OCI-LY7 (cell line): ENCODE measurements at regions not wholly inside any gene's neighbourhood (a gene's known extent, or its start where the extent isn't known, plus 50 kb on each side); places are given as distances from the start of the nearest gene placed in this dataset.
"Not testable (repeated sequence)": the region's sequence is repeated elsewhere in the genome, so short reads cannot be mapped to it uniquely, and the experiment has no call there.

Experiments used
- BruUV-seq: library from RNA; stranded (reverse); fragments of 400-500 nt; replicated peaks from 2 replicates; lab custom pipeline; 2021; lab: Mats Ljungman, UMichigan
- CTCF ChIA-PET: fragments of 300-600 bp; sonication (Branson Sonifier 250); formaldehyde crosslinking; loops from one replicate; lab custom pipeline; 2022; ENCODE audit warnings: antibody characterized with exemption; ENCODE audit not compliant: unreplicated experiment; lab: Charles Lee
- POLR2A ChIA-PET: fragments of 300-600 bp; sonication (Branson Sonifier 250); formaldehyde crosslinking; loops from one replicate; lab custom pipeline; 2022; ENCODE audit warnings: antibody characterized with exemption; lab: Charles Lee
- DNase-seq: peaks from one replicate; pipeline ENCODE4 v3.0.0-alpha.2; 2015; ENCODE audit warnings: low spot score
- H2AFZ ChIP-seq: fragments of 200-600 bp; sonication (generic), shearing (Covaris generic); 2 replicates; pipeline ENCODE4 v1.6.1; 2014; ENCODE audit warnings: mild to moderate bottlenecking, antibody characterized with exemption, low read length, moderate library complexity
- H3K27ac ChIP-seq: fragments of 200-600 bp; sonication (generic); 2 replicates; pipeline ENCODE4 v1.5.1; 2014; ENCODE audit warnings: mixed run types, low read depth, mild to moderate bottlenecking, moderate library complexity, low read length, inconsistent platforms; ENCODE audit not compliant: poor library complexity, severe bottlenecking
- H3K36me3 ChIP-seq: fragments of 200-600 bp; sonication (generic); 2 replicates; pipeline ENCODE4 v1.6.1; 2014; ENCODE audit warnings: mild to moderate bottlenecking, antibody characterized with exemption, low read length, moderate library complexity, mixed read lengths; ENCODE audit not compliant: insufficient read depth
- H3K4me1 ChIP-seq: fragments of 200-600 bp; sonication (generic); 2 replicates; pipeline ENCODE4 v1.5.1; 2014; ENCODE audit warnings: mild to moderate bottlenecking, low read length; ENCODE audit not compliant: insufficient read depth, poor library complexity, severe bottlenecking
- H3K4me2 ChIP-seq: fragments of 200-600 bp; sonication (generic); 2 replicates; pipeline ENCODE4 v1.6.1; 2014; ENCODE audit warnings: mild to moderate bottlenecking, low read length
- H3K4me3 ChIP-seq: fragments of 200-600 bp; sonication (generic); 2 replicates; pipeline ENCODE4 v1.5.1; 2014; ENCODE audit warnings: mild to moderate bottlenecking, low read depth, low read length; ENCODE audit not compliant: poor library complexity, severe bottlenecking
- H3K79me2 ChIP-seq: fragments of 200-600 bp; sonication (generic); 2 replicates; pipeline ENCODE4 v1.6.1; 2016; ENCODE audit warnings: low read depth, mild to moderate bottlenecking, low read length, moderate library complexity, mixed read lengths; ENCODE audit not compliant: insufficient read depth
- H3K9me2 ChIP-seq: fragments of 200-600 bp; sonication (generic); 2 replicates; pipeline ENCODE4 v1.6.1; 2016; ENCODE audit warnings: mild to moderate bottlenecking, low read length, mixed read lengths; ENCODE audit not compliant: insufficient read depth
- H3K9me3 ChIP-seq: fragments of 200-600 bp; sonication (generic); 2 replicates; pipeline ENCODE4 v1.6.1; 2014; ENCODE audit warnings: mild to moderate bottlenecking, mixed run types, low read length, mixed read lengths
- H4K20me1 ChIP-seq: fragments of 200-600 bp; sonication (generic); 2 replicates; pipeline ENCODE4 v1.6.1; 2014; ENCODE audit warnings: mild to moderate bottlenecking, antibody characterized with exemption, low read length, moderate library complexity, mixed read lengths; ENCODE audit not compliant: insufficient read depth
- CTCF ChIP-seq: fragments of 200-600 bp; sonication (generic); conservative IDR thresholded peaks from 2 replicates; pipeline ENCODE4 v1.5.1; 2014; ENCODE audit warnings: mild to moderate bottlenecking, antibody characterized with exemption, low read length, moderate library complexity, mixed read lengths
- EZH2phosphoT487 ChIP-seq: fragments of 200-600 bp; sonication (generic); IDR thresholded peaks from 2 replicates; pipeline ENCODE4 v1.6.1; 2018; ENCODE audit warnings: low read depth, borderline replicate concordance, mild to moderate bottlenecking, mixed run types, antibody characterized with exemption, low read length, moderate library complexity, mixed read lengths
- intact Hi-C: fragments of 100-400 bp; cut with micrococcal nuclease; formaldehyde crosslinking; loops from one replicate; pipeline ENCODE4 v1.10.0; 2022; ENCODE audit not compliant: unreplicated experiment

GRCh38 chr12:46657453-46658411 lies 168.1 kb downstream of the SLC38A4 start:
- CTCF ChIA-PET = no interaction called here
- H3K9me2 ChIP-seq = no peaks in the 10 kb centered on the region
- no peaks in the 10 kb centered on the region for H3K4me1 ChIP-seq
- no peaks in the 10 kb centered on the region for H3K79me2 ChIP-seq
- H3K9me3 ChIP-seq = no peaks in the 10 kb centered on the region
- no peak overlapping the region for H2AFZ ChIP-seq
- TF ChIP-seq EZH2phosphoT487 = no peak
- no peak for TF ChIP-seq CTCF
- H4K20me1 ChIP-seq = no peaks in the 10 kb centered on the region
- no peak overlapping the region for H3K4me2 ChIP-seq
- DNase-seq = no peak
- no peak overlapping the region for H3K27ac ChIP-seq
- H3K36me3 ChIP-seq = no peaks in the 10 kb centered on the region
- intact Hi-C loops = loop anchor here (10.0 kb wide), 1 partner anchor 303 kb away; no protein-coding TSS in a partner anchor
- BruUV-seq = no TSS peak
- POLR2A ChIA-PET = interaction anchor here (0.6 to 0.9 kb wide), 3 partner anchors 9 to 548 kb away, joined by 3 to 5 read pairs (median 3); no protein-coding TSS in a partner anchor
- H3K4me3 ChIP-seq = no peak overlapping the region

GRCh38 chr12:46655984-46656383 lies 169.8 kb downstream of the SLC38A4 start:
- intact Hi-C loops = loop anchor here (10.0 kb wide), 1 partner anchor 301 kb away; no protein-coding TSS in a partner anchor

GRCh38 chr12:46653311-46653710 lies 172.5 kb downstream of the SLC38A4 start:
- Histone ChIP-seq H3K9me3 (no peaks in the 10 kb centered on the region), H3K27ac (no peak overlapping the region), H4K20me1 (no peaks in the 10 kb centered on the region), H3K4me3 (no peak overlapping the region), H3K36me3 (no peaks in the 10 kb centered on the region), H3K9me2 (no peaks in the 10 kb centered on the region), H3K79me2 (no peaks in the 10 kb centered on the region), H2AFZ (no peak overlapping the region), H3K4me1 (no peaks in the 10 kb centered on the region), H3K4me2 (no peak overlapping the region)
- DNase-seq = no peak
- POLR2A ChIA-PET = interaction anchor here (0.6 kb wide), 1 partner anchor 1050 kb away, joined by 3 read pairs; no protein-coding TSS in a partner anchor
- intact Hi-C loops = loop anchor here (10.0 kb wide), 1 partner anchor 299 kb away; no protein-coding TSS in a partner anchor
- TF ChIP-seq EZH2phosphoT487 = no peak
- TF ChIP-seq CTCF = no peak
- CTCF ChIA-PET = no interaction called here
- BruUV-seq = no TSS peak

More at GRCh38 chr12:46655984-46656383, 169.8 kb downstream of the SLC38A4 start:
- POLR2A ChIA-PET = interaction anchor here (0.6 to 0.7 kb wide), 2 partner anchors 172 to 665 kb away, joined by 3 to 5 read pairs; no protein-coding TSS in a partner anchor
- H3K9me2 ChIP-seq, H3K4me3 ChIP-seq, H3K4me1 ChIP-seq, H2AFZ ChIP-seq, H3K4me2 ChIP-seq, H3K27ac ChIP-seq, H3K79me2 ChIP-seq, DNase-seq, BruUV-seq, H4K20me1 ChIP-seq, CTCF ChIA-PET, H3K36me3 ChIP-seq, H3K9me3 ChIP-seq: not testable (repeated sequence)
